Upper lobe of left lung (tissue), 4 donors: ENCODE measurements at regions not wholly inside any gene's neighbourhood (a gene's known extent, or its start where the extent isn't known, plus 50 kb on each side); places are given as distances from the start of the nearest gene placed in this dataset.

ENCODE experiments used
- CTCF ChIP-seq, 6 experiments: fragments of 450-650 bp in 4 of 6; fragments of 200-600 bp in 2 of 6; sonication (generic) in 2 of 6; IDR thresholded peaks; one replicate each; pipeline ENCODE4 v1.5.1; 2016 to 2019; ENCODE audit warnings: antibody characterized with exemption in 6 of 6
- EP300 ChIP-seq, 4 donors: sonication (generic); formaldehyde crosslinking; IDR thresholded peaks; one replicate each; pipeline ENCODE4 v1.5.1; 2017; ENCODE audit warnings: antibody characterized with exemption in 4 of 4, control low read depth in 2 of 4
- POLR2A ChIP-seq, 4 donors: fragments of 450-650 bp; IDR thresholded peaks; one replicate each; pipeline ENCODE4 v1.5.1; 2016 to 2017; ENCODE audit warnings: antibody characterized with exemption in 4 of 4, mild to moderate bottlenecking in 2 of 4
- POLR2AphosphoS5 ChIP-seq, 2 donors: sonication (generic); formaldehyde crosslinking; IDR thresholded peaks; one replicate each; pipeline ENCODE4 v1.5.1; 2017; ENCODE audit warnings: antibody characterized with exemption in 2 of 2

- no peak for TF ChIP-seq POLR2A (IDR thresholded peaks at IDR 0.05)
- no peak for TF ChIP-seq CTCF (IDR thresholded peaks at IDR 0.05)
- TF ChIP-seq POLR2AphosphoS5 (IDR thresholded peaks at IDR 0.05) = no peak
- TF ChIP-seq EP300 (IDR thresholded peaks at IDR 0.05) = no peak
Observed at GRCh38 chr21:32894321-32894720, 122.8 kb upstream of the PAXBP1 start.
